Activated naive CD8-positive, alpha-beta T cell treated with anti-CD3 and anti-CD28 coated beads, Interleukin-2, amount 50 U/mL, for 24 hours (primary cell): ENCODE measurements at regions not wholly inside any gene's neighbourhood (a gene's known extent, or its start where the extent isn't known, plus 50 kb on each side); places are given as distances from the start of the nearest gene placed in this dataset.
"Not testable (repeated sequence)": the region's sequence is repeated elsewhere in the genome, so short reads cannot be mapped to it uniquely, and the experiment has no call there.

Experiments used
- ATAC-seq: fragments of 150-1000 bp; cut with Tn5 transposase; one replicate; pipeline ENCODE4 v1.10.0; 2021
- DNase-seq: peaks from one replicate; pipeline ENCODE4 v3.0.0; 2021
- H3K27ac Mint-ChIP-seq: one replicate; pipeline ENCODE4 v1.8.0; 2021; ENCODE audit warnings: mild to moderate bottlenecking, mixed read lengths
- H3K27me3 Mint-ChIP-seq: one replicate; pipeline ENCODE4 v1.8.0; 2021; ENCODE audit warnings: mixed read lengths
- H3K36me3 Mint-ChIP-seq: one replicate; pipeline ENCODE4 v1.8.0; 2021; ENCODE audit warnings: low read depth, mixed read lengths
- H3K4me1 Mint-ChIP-seq: one replicate; pipeline ENCODE4 v1.8.0; 2021; ENCODE audit warnings: mixed read lengths
- H3K4me3 Mint-ChIP-seq: one replicate; pipeline ENCODE4 v1.8.0; 2021; ENCODE audit warnings: mild to moderate bottlenecking, moderate library complexity, mixed read lengths
- H3K9me3 Mint-ChIP-seq: one replicate; pipeline ENCODE4 v1.8.0; 2021; ENCODE audit warnings: mixed read lengths

- no peak for ATAC-seq
- no peak for DNase-seq
- no peak overlapping the region for H3K27ac Mint-ChIP-seq
- no peaks in the 10 kb centered on the region for H3K9me3 Mint-ChIP-seq
- H3K4me1 Mint-ChIP-seq: no peaks in the 10 kb centered on the region
- peaks cover 7% of the 10 kb centered on the region for H3K27me3 Mint-ChIP-seq
- no peaks in the 10 kb centered on the region for H3K36me3 Mint-ChIP-seq
- no peak overlapping the region for H3K4me3 Mint-ChIP-seq
Observed at GRCh38 chr10:22111260-22111659, 106.6 kb downstream of the EBLN1 start.

- H3K27me3 Mint-ChIP-seq: peaks cover 5% of the 10 kb centered on the region
- DNase-seq: no peak
- H3K9me3 Mint-ChIP-seq: no peaks in the 10 kb centered on the region
- H3K4me1 Mint-ChIP-seq: no peaks in the 10 kb centered on the region
- H3K36me3 Mint-ChIP-seq: no peaks in the 10 kb centered on the region
- no peak overlapping the region for H3K4me3 Mint-ChIP-seq
- ATAC-seq: no peak
- H3K27ac Mint-ChIP-seq: no peak overlapping the region
Observed at GRCh38 chr10:22110761-22111160, 107.1 kb downstream of the EBLN1 start.

- no peak overlapping the region for H3K27ac Mint-ChIP-seq
- no peaks in the 10 kb centered on the region for H3K4me1 Mint-ChIP-seq
- no peak for DNase-seq
- H3K9me3 Mint-ChIP-seq: no peaks in the 10 kb centered on the region
- ATAC-seq: no peak
- H3K36me3 Mint-ChIP-seq: no peaks in the 10 kb centered on the region
- no peaks in the 10 kb centered on the region for H3K27me3 Mint-ChIP-seq
- H3K4me3 Mint-ChIP-seq: no peak overlapping the region
Observed at GRCh38 chr10:22105270-22105669, 101.7 kb upstream of the DNAJC1 start.

GRCh38 chr10:22103701-22104470 lies 100.4 kb upstream of the DNAJC1 start:
- Mint-ChIP-seq H3K9me3 (no peaks in the 10 kb centered on the region), H3K27ac (no peak overlapping the region), H3K36me3 (no peaks in the 10 kb centered on the region), H3K4me3 (no peak overlapping the region), H3K27me3 (no peaks in the 10 kb centered on the region), H3K4me1 (no peaks in the 10 kb centered on the region)
- DNase-seq (no peak), ATAC-seq (no peak)

- H3K36me3 Mint-ChIP-seq: no peaks in the 10 kb centered on the region
- no peaks in the 10 kb centered on the region for H3K4me1 Mint-ChIP-seq
- H3K9me3 Mint-ChIP-seq: no peaks in the 10 kb centered on the region
- H3K27me3 Mint-ChIP-seq: no peaks in the 10 kb centered on the region
- H3K27ac Mint-ChIP-seq: no peak overlapping the region
- ATAC-seq (no peak), DNase-seq (no peak)
- H3K4me3 Mint-ChIP-seq: no peak overlapping the region
Observed at GRCh38 chr10:22097696-22098095, 94.2 kb upstream of the DNAJC1 start.

GRCh38 chr10:22091260-22091659 lies 87.7 kb upstream of the DNAJC1 start:
- H3K4me3 Mint-ChIP-seq, H3K36me3 Mint-ChIP-seq, ATAC-seq, DNase-seq, H3K4me1 Mint-ChIP-seq, H3K9me3 Mint-ChIP-seq, H3K27ac Mint-ChIP-seq, H3K27me3 Mint-ChIP-seq: not testable (repeated sequence)

- peaks cover 24% of the 10 kb centered on the region for H3K27me3 Mint-ChIP-seq
- H3K4me1 Mint-ChIP-seq: no peaks in the 10 kb centered on the region
- no peaks in the 10 kb centered on the region for H3K9me3 Mint-ChIP-seq
- ATAC-seq: no peak
- no peaks in the 10 kb centered on the region for H3K36me3 Mint-ChIP-seq
- H3K27ac Mint-ChIP-seq: no peak overlapping the region
- no peak overlapping the region for H3K4me3 Mint-ChIP-seq
- DNase-seq: no peak
Observed at GRCh38 chr10:22087402-22087738, 83.8 kb upstream of the DNAJC1 start.

- H3K9me3 Mint-ChIP-seq: no peaks in the 10 kb centered on the region
- no peak overlapping the region for H3K27ac Mint-ChIP-seq
- H3K4me1 Mint-ChIP-seq: no peaks in the 10 kb centered on the region
- no peaks in the 10 kb centered on the region for H3K36me3 Mint-ChIP-seq
- ATAC-seq (no peak), DNase-seq (no peak)
- H3K27me3 Mint-ChIP-seq: peaks cover 29% of the 10 kb centered on the region
- H3K4me3 Mint-ChIP-seq: no peak overlapping the region
Observed at GRCh38 chr10:22086730-22087401, 83.3 kb upstream of the DNAJC1 start.

GRCh38 chr10:22079921-22080320 lies 76.4 kb upstream of the DNAJC1 start:
- not testable (repeated sequence) for H3K4me3 Mint-ChIP-seq, DNase-seq, ATAC-seq, H3K36me3 Mint-ChIP-seq, H3K4me1 Mint-ChIP-seq, H3K9me3 Mint-ChIP-seq, H3K27ac Mint-ChIP-seq
- peaks cover 46% of the 10 kb centered on the region for H3K27me3 Mint-ChIP-seq

- H3K9me3 Mint-ChIP-seq: peaks cover 37% of the 10 kb centered on the region
- no peak for DNase-seq
- H3K27ac Mint-ChIP-seq: no peak overlapping the region
- H3K4me3 Mint-ChIP-seq: no peak overlapping the region
- no peaks in the 10 kb centered on the region for H3K4me1 Mint-ChIP-seq
- H3K36me3 Mint-ChIP-seq: peaks cover 8% of the 10 kb centered on the region
- H3K27me3 Mint-ChIP-seq: peaks cover 15% of the 10 kb centered on the region
- no peak for ATAC-seq
Observed at GRCh38 chr10:22071332-22071731, 67.8 kb upstream of the DNAJC1 start.

GRCh38 chr10:22067091-22067490 lies 63.6 kb upstream of the DNAJC1 start:
- H3K36me3 Mint-ChIP-seq: peaks cover 6% of the 10 kb centered on the region
- DNase-seq (no peak), ATAC-seq (no peak)
- H3K9me3 Mint-ChIP-seq: peaks cover 37% of the 10 kb centered on the region
- H3K27ac Mint-ChIP-seq: no peak overlapping the region
- no peak overlapping the region for H3K4me3 Mint-ChIP-seq
- H3K4me1 Mint-ChIP-seq: no peaks in the 10 kb centered on the region
- peaks cover 9% of the 10 kb centered on the region for H3K27me3 Mint-ChIP-seq

- H3K4me1 Mint-ChIP-seq: not testable (repeated sequence)
Observed at GRCh38 chr10:22060984-22061383, 57.5 kb upstream of the DNAJC1 start.

GRCh38 chr10:22058201-22058600 lies 54.7 kb upstream of the DNAJC1 start:
- ATAC-seq: no peak
- no peak for DNase-seq
- Mint-ChIP-seq H3K27ac (no peak overlapping the region), H3K9me3 (peaks cover 5% of the 10 kb centered on the region), H3K4me1 (peaks cover 3% of the 10 kb centered on the region), H3K4me3 (no peak overlapping the region), H3K36me3 (peaks cover 3% of the 10 kb centered on the region), H3K27me3 (peaks cover 3% of the 10 kb centered on the region)

More at GRCh38 chr10:22060984-22061383, 57.5 kb upstream of the DNAJC1 start:
- peaks cover 18% of the 10 kb centered on the region for H3K9me3 Mint-ChIP-seq
- not testable (repeated sequence) for H3K4me3 Mint-ChIP-seq, ATAC-seq, H3K27me3 Mint-ChIP-seq, DNase-seq, H3K36me3 Mint-ChIP-seq, H3K27ac Mint-ChIP-seq

- H3K4me3 Mint-ChIP-seq: no peak overlapping the region
- no peaks in the 10 kb centered on the region for H3K4me1 Mint-ChIP-seq
- DNase-seq (no peak), ATAC-seq (no peak)
- no peaks in the 10 kb centered on the region for H3K9me3 Mint-ChIP-seq
- peaks cover 3% of the 10 kb centered on the region for H3K27me3 Mint-ChIP-seq
- H3K36me3 Mint-ChIP-seq: peaks cover 3% of the 10 kb centered on the region
- H3K27ac Mint-ChIP-seq: no peak overlapping the region
Observed at GRCh38 chr10:22054961-22055360, 51.4 kb upstream of the DNAJC1 start.
